C4-2B (cell line): ENCODE measurements at regions not wholly inside any gene's neighbourhood (a gene's known extent, or its start where the extent isn't known, plus 50 kb on each side); places are given as distances from the start of the nearest gene placed in this dataset.

Source experiments
- CTCF ChIP-seq: fragments of 450-650 bp; conservative IDR thresholded peaks from 2 replicates; pipeline ENCODE4 v1.5.1; 2017; ENCODE audit warnings: mild to moderate bottlenecking
- ZFX ChIP-seq: fragments of 450-650 bp; IDR thresholded peaks from 2 replicates; pipeline ENCODE4 v1.6.1; 2017

GRCh38 chr13:91031508-91031907 is 316.0 kb upstream of the MIR17HG start:
- TF ChIP-seq CTCF (no peak; the same call in 1 of the 2 replicates), ZFX (no peak)
